GM18526 (cell line): ENCODE measurements at regions not wholly inside any gene's neighbourhood (a gene's known extent, or its start where the extent isn't known, plus 50 kb on each side); places are given as distances from the start of the nearest gene placed in this dataset.

Experiments used
- POLR2A ChIP-seq: IDR thresholded peaks from 3 replicates; pipeline ENCODE4 v1.6.1; 2011; ENCODE audit not compliant: insufficient read length; ENCODE audit errors: extremely low read depth

DNA sequence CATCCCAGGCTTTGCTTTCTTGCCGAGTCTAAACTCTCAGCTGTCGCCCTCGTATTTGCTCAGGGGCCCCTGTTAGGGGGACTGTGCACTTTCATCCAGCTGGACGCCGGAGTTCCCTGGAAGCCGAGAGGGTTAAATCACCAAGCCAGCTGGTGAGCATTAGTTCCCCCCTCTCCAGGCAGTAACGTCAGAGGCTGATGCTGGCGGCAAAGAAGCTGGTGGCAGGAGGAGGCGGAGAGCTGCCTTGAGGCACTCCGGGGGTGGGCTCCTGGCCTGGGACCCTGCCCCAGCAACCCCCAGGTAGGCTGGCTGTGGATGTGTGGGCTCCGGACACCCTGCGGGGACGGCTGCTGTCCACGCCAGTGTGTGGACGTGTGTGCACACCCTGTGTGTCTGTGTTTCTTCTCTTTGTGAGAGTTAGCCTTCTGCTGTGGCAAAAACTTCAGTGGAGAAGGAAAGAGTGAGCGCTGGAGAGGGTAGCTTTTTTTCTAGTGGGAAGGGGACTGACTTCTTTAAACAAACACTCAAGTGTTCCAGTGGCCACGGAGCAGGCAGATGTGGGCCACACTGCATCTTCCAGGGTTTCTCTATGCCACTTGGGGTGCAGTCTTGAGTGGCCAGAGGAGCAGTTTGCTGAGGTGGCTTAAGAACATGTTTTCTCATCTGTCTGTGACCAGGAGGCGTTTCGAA lies 84.7 kb downstream of the GLI2 start:
- TF ChIP-seq POLR2A: no peak

DNA sequence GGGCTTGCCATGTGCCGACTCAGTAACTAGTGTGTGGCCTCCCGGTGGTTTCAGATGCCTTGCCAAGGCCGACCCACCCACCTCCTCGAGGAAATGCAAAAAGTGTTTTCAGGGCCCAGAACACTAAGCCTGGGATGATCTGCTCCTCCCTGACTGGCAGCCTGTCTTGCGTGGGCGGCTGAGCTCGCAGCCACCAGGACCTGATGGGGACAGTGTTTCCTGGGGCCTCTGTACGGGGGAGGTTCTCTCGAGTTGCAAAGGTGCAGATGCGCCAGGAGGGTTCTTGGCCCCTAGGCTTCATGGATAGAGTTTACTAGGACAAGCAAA lies 85.2 kb downstream of the GLI2 start:
- TF ChIP-seq POLR2A: no peak

GRCh38 chr2:120821446-120822160 lies 85.9 kb downstream of the GLI2 start:
- no peak for TF ChIP-seq POLR2A

- no peak for TF ChIP-seq POLR2A
These were observed 87.3 kb downstream of the GLI2 start for GRCh38 chr2:120822933-120823332.

GRCh38 chr2:120823551-120823950 lies 87.9 kb downstream of the GLI2 start:
- TF ChIP-seq POLR2A: no peak

DNA sequence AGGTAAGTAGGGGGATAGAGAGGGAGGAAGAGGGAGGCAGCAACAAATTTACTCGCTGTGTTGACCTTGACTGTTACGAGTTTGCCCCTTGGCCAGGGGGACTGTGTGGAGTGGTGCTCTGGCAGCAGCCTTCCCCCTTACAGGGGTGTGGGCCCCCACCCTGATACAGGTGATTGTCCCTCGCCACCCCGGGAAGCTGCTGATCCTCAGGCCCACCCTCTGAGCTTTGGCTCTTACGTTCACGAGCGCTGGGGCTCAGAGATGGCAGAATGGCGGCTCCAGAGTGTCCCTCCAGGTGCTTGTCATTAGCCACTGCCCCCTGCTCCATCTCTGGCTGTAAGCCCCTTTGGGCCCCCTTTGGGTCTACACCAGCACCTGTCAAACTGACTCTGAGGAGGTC lies 88.6 kb downstream of the GLI2 start:
- TF ChIP-seq POLR2A: no peak

DNA sequence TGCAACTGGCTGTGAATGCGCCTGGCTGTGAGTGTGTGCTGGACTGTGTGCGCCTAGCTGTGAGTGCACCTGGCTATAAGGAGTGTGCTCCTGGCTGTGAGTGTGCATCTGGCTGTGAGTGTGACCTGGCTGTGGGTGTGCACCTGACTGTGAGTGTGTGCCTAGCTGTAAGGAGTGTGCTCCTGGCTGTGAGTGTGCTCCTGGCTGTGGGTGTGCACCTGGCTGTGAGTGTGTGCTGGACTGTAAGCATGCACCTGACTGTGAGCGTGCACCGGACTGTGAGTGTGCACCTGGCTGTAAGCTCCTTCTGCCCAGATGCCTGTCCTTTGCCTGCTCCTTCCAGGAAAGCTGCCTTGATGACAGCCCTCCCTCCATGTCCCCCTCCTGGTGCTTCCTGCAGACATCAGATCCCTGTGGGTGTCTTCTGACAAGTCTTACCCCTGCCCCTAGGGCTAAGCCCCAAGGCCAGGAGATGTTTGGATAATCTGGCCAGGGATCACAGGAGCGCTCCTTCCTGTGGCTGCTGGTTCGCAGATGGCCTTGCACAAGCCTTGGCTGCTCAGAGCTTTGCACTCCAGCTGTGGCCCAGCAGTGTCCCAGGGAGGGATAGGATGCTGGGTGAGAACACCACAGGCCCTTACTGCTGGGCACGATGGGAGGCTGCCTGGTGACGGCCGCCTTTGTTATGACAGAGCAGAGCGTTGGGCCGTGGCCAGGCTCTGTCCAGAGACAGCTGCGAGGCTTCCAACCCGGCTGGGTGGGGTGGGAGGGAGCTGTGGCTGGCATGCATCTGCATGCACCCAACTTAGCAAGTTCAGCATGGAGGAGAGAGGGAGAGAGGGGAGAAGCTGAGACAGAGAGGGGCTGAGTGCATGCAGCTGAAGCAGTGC lies 89.9 kb downstream of the GLI2 start:
- TF ChIP-seq POLR2A: no peak

GRCh38 chr2:120826260-120826648 lies 90.6 kb downstream of the GLI2 start:
- TF ChIP-seq POLR2A: no peak

GRCh38 chr2:120826716-120827410 lies 91.2 kb downstream of the GLI2 start:
- TF ChIP-seq POLR2A: no peak

DNA sequence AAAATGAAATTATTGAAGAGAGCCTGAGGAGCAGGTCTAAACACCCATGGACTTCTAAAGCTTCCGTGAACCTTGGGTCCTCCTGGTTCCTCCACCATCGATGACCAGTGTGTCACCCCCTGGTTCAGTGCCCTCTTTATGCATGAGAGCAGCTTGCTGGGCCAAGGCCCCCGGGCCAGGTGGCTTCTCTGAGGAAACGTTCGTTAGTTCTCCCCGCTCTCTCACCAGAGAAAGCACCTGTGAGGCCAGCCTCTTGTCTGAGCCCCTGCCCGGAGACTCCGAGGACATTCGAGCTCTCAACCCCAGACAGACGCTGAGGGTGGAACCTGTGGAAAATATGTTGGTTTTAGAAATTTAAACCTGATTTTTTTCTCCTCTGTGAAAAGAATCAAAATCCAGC lies 92.4 kb downstream of the GLI2 start:
- TF ChIP-seq POLR2A: no peak

DNA sequence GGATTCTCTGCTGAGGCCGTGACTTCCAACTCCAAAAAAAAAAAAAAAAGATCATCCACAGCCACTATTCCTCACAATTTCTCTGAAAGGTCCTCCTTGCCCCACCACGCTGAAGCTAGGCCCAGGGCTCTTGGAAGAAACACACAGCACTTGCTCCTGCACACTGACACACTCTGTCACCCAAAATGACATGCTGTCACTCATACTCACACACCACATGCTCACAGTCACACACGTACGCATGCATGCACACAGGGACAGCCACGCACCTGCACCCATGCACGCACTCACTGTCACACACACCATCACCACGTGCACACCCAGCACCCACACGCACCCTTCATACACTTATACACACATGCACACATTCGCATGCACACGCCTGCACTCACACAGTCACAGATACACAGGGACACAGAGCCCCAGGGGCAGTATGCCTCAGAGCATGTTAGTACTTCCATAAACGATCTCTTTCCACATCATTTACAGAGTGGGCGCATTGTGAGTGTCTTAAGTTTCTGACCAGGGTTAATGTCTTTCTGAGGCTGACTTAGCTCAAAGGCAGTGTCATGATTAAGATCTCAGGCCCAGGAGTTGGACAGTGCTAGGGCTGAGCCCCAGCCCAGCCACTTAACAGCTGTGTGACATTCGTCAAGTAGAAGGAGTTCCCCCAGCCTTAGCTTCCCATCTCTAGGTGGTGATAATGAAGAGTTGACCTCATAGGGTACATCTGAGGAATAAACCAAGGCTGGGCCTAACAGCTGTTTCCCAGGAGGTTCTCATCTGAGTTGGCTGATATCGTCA lies 93.4 kb downstream of the GLI2 start:
- TF ChIP-seq POLR2A: no peak

DNA sequence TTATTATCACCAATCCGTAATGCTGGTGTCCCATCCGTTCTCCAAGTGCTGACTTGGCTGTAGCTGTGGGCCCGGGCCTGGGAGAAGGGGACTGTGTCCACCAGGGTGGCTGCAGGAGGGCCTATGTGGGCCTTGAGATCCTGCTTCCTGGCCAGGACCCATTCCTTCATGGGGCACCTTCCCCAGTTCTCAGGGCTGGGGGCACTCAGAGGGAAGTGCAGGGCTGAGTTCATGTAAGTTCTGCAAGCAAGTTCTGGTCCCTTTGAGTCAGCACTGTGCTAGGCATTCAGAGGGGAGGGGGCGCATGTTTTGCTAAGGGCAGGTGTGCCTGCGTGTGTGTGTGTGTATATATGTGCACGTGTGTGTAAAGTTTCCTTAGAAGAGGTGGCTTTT lies 94.0 kb downstream of the GLI2 start:
- no peak for TF ChIP-seq POLR2A

DNA sequence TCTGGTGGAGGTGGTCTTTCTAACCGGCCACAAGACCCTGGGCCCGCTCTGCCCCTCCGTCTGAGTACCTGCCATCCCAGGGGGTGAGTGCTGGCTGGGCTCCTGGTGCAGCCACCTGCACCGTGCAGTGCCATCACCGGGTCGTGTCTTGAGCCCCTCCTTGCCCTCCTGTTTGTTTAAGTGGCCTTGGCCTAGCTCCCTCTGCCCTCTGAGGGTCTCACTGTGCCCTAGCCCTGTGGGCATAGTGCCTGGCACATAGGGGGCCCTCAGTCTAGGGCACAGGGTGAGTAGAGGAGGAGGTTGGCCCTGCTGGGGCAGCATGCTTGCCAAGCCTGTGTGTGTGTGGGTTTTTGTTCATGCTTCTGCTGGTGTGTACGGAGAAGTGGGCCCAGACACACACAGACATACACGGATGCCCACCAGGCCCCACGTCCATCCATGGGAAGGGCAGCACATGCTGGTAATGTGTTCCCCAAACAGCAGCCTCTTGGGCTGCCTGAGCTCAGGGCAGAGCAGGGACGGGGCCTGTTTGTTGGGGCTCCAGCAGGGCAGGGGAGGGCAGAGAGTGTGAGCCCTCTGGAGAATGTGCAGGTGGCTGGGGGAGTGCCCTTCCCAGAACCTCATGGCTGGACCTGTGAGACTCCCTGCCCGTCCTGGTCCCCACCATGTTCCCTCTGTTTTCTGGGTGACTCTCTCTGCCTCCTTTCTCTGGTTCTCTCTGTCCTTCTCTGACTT lies 94.6 kb downstream of the GLI2 start:
- no peak for TF ChIP-seq POLR2A

DNA sequence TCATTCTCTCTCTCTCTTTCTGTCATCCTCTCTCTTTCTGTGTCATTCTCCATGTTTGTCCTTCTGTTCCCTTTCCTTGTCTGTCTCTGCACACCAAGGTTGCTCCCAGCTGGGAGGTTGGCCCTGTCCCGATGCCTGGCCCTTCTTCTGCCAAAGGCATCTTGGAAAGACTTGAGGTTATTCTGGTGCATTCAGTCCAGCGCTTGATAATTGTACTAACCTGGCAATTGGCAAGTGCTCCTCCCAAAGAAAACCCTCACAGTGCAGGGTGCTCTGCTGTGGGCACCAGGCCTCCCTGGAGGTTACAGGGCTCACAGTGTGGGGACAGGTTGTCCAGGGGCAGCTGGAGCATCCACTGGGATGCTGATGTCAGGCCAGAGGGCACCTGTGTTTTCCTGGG lies 95.4 kb downstream of the GLI2 start:
- TF ChIP-seq POLR2A: no peak
